Caco-2 (cell line): ENCODE measurements at regions not wholly inside any gene's neighbourhood (a gene's known extent, or its start where the extent isn't known, plus 50 kb on each side); places are given as distances from the start of the nearest gene placed in this dataset.

Experiments
- BruUV-seq: library from RNA; stranded (reverse); fragments of 400-500 nt; replicated peaks from 2 replicates; lab custom pipeline; 2021; lab: Mats Ljungman, UMichigan
- CTCF ChIA-PET: fragments of 300-600 bp; sonication (Branson Sonifier 250); formaldehyde crosslinking; loops from one replicate; lab custom pipeline; 2022; ENCODE audit warnings: antibody characterized with exemption; lab: Charles Lee
- POLR2A ChIA-PET: fragments of 300-600 bp; sonication (Branson Sonifier 250); formaldehyde crosslinking; loops from one replicate; lab custom pipeline; 2022; ENCODE audit warnings: antibody characterized with exemption; lab: Charles Lee
- DNase-seq, 2 experiments: peaks; one replicate each; pipeline versions ENCODE4 v3.0.0 to v3.0.0-alpha.2; 2020 to 2022
- H3K27me3 ChIP-seq: replicated peaks from 2 replicates; pipeline ENCODE4 v1.6.0; 2011; ENCODE audit warnings: low read length; ENCODE audit not compliant: control insufficient read depth, insufficient read depth
- H3K36me3 ChIP-seq: 2 replicates; pipeline ENCODE4 v1.5.1; 2011; ENCODE audit warnings: low read length; ENCODE audit not compliant: control insufficient read depth, insufficient read depth
- H3K4me1 ChIP-seq: fragments of 250-450 bp; sonication (Bioruptor Pico); 2 replicates; pipeline ENCODE4 v1.5.1; 2020; ENCODE audit warnings: mild to moderate bottlenecking
- H3K4me3 ChIP-seq: 2 replicates; pipeline ENCODE4 v1.5.1; 2011; ENCODE audit warnings: low read depth, mild to moderate bottlenecking, control low read depth, low read length
- H3K9me3 ChIP-seq: fragments of 250-450 bp; sonication (Bioruptor Pico); 2 replicates; pipeline ENCODE4 v1.5.1; 2020; ENCODE audit warnings: mild to moderate bottlenecking, moderate library complexity
- H3K27ac Mint-ChIP-seq: one replicate; pipeline ENCODE4 v1.8.0; 2022; ENCODE audit warnings: mixed read lengths; ENCODE audit not compliant: unreplicated experiment
- H3K27me3 Mint-ChIP-seq: one replicate; pipeline ENCODE4 v1.8.0; 2022; ENCODE audit warnings: mixed read lengths; ENCODE audit not compliant: insufficient read depth, unreplicated experiment
- H3K36me3 Mint-ChIP-seq: one replicate; pipeline ENCODE4 v1.8.0; 2022; ENCODE audit warnings: mild to moderate bottlenecking, mixed read lengths; ENCODE audit not compliant: insufficient read depth, unreplicated experiment
- H3K4me1 Mint-ChIP-seq: one replicate; pipeline ENCODE4 v1.8.0; 2022; ENCODE audit warnings: low read depth, mixed read lengths; ENCODE audit not compliant: unreplicated experiment
- H3K4me3 Mint-ChIP-seq: one replicate; pipeline ENCODE4 v1.8.0; 2022; ENCODE audit warnings: mild to moderate bottlenecking, moderate library complexity, mixed read lengths; ENCODE audit not compliant: unreplicated experiment
- H3K9me3 Mint-ChIP-seq: one replicate; pipeline ENCODE4 v1.8.0; 2022; ENCODE audit warnings: mixed read lengths; ENCODE audit not compliant: unreplicated experiment
- CTCF ChIP-seq, 2 experiments: fragments of 200-600 bp in 1 of 2; IDR thresholded peaks; 1 replicate in 1 of 2; 2 replicates in 1 of 2; pipeline versions ENCODE4 v1.5.1 to v1.8.0; 2011 to 2022; ENCODE audit warnings: antibody characterized with exemption in 1 of 2, control low read depth in 1 of 2, inconsistent platforms in 1 of 2, low read depth in 1 of 2, low read length in 1 of 2, mild to moderate bottlenecking in 1 of 2, moderate library complexity in 1 of 2; ENCODE audit not compliant: insufficient read depth in 1 of 2, severe bottlenecking in 1 of 2, unreplicated experiment in 1 of 2
- intact Hi-C: fragments of 100-400 bp; cut with micrococcal nuclease; formaldehyde crosslinking; loops from one replicate; pipeline ENCODE4 v1.10.0; 2022; ENCODE audit not compliant: unreplicated experiment

GRCh38 chr22:25353516-25354445, 134.3 kb downstream of the CRYBB2 start:
- ChIA-PET CTCF (no interaction called here), POLR2A (no interaction called here)
- H3K4me3 ChIP-seq: no peak overlapping the region
- Mint-ChIP-seq H3K9me3 (no peaks in the 10 kb centered on the region), H3K4me1 (no peaks in the 10 kb centered on the region), H3K4me3 (no peak overlapping the region), H3K27ac (no peak overlapping the region), H3K36me3 (peaks cover 22% of the 10 kb centered on the region), H3K27me3 (no peaks in the 10 kb centered on the region)
- H3K36me3 ChIP-seq: no peaks in the 10 kb centered on the region; the same call in 1 of the 2 replicates
- BruUV-seq: no TSS peak
- no peaks in the 10 kb centered on the region for H3K9me3 ChIP-seq
- no peaks in the 10 kb centered on the region for H3K4me1 ChIP-seq
- H3K27me3 ChIP-seq: no peaks in the 10 kb centered on the region
- intact Hi-C loops: no loop called here
- no peak for DNase-seq
- TF ChIP-seq CTCF (IDR thresholded peaks at IDR 0.05; ENCODE audit: insufficient read depth in 1 of 2, low read depth in 1 of 2, low read length in 1 of 2, severe bottlenecking in 1 of 2, unreplicated experiment in 1 of 2): no peak

GRCh38 chr22:25354456-25354855, 135.0 kb downstream of the CRYBB2 start:
- no peaks in the 10 kb centered on the region for H3K4me1 Mint-ChIP-seq
- H3K9me3 ChIP-seq: no peaks in the 10 kb centered on the region
- ChIA-PET POLR2A (no interaction called here), CTCF (no interaction called here)
- H3K4me3 Mint-ChIP-seq: no peak overlapping the region
- no peaks in the 10 kb centered on the region for H3K9me3 Mint-ChIP-seq
- no peak overlapping the region for H3K4me3 ChIP-seq
- no peak for TF ChIP-seq CTCF (IDR thresholded peaks at IDR 0.05; ENCODE audit: insufficient read depth in 1 of 2, low read depth in 1 of 2, low read length in 1 of 2, severe bottlenecking in 1 of 2, unreplicated experiment in 1 of 2)
- no peaks in the 10 kb centered on the region; the same call in 1 of the 2 replicates for H3K36me3 ChIP-seq
- H3K27me3 ChIP-seq: no peaks in the 10 kb centered on the region
- intact Hi-C loops: no loop called here
- no peaks in the 10 kb centered on the region for H3K27me3 Mint-ChIP-seq
- H3K27ac Mint-ChIP-seq: no peak overlapping the region
- no peak for DNase-seq
- H3K4me1 ChIP-seq: no peaks in the 10 kb centered on the region
- BruUV-seq: no TSS peak
- H3K36me3 Mint-ChIP-seq: peaks cover 19% of the 10 kb centered on the region

- Histone ChIP-seq H3K4me3 (no peak overlapping the region), H3K36me3 (no peaks in the 10 kb centered on the region; the same call in 1 of the 2 replicates), H3K9me3 (no peaks in the 10 kb centered on the region), H3K27me3 (no peaks in the 10 kb centered on the region), H3K4me1 (no peaks in the 10 kb centered on the region)
- CTCF ChIA-PET: interaction anchor here (0.6 kb wide), 1 partner anchor 15 kb away, joined by 3 read pairs; no protein-coding TSS in a partner anchor
- no TSS peak for BruUV-seq
- POLR2A ChIA-PET: no interaction called here
- no peaks in the 10 kb centered on the region for H3K4me1 Mint-ChIP-seq
- intact Hi-C loops: no loop called here
- H3K27me3 Mint-ChIP-seq: no peaks in the 10 kb centered on the region
- no peaks in the 10 kb centered on the region for H3K9me3 Mint-ChIP-seq
- no peak overlapping the region for H3K4me3 Mint-ChIP-seq
- H3K36me3 Mint-ChIP-seq: peaks cover 16% of the 10 kb centered on the region
- H3K27ac Mint-ChIP-seq: no peak overlapping the region
- DNase-seq: no peak
- no peak for TF ChIP-seq CTCF (IDR thresholded peaks at IDR 0.05; ENCODE audit: insufficient read depth in 1 of 2, low read depth in 1 of 2, low read length in 1 of 2, severe bottlenecking in 1 of 2, unreplicated experiment in 1 of 2)
These were observed 137.7 kb downstream of the CRYBB2 start for GRCh38 chr22:25357132-25357455.
